ENCODE measurements at regions not wholly inside any gene's neighbourhood (a gene's known extent, or its start where the extent isn't known, plus 50 kb on each side); places are given as distances from the start of the nearest gene placed in this dataset.

GRCh38 chr22:47801541-47802245 lies 1039.2 kb downstream of the TBC1D22A start:
- ATAC-seq: no peak
- TF ChIP-seq GLIS3 (CRISPR knock-in tag; IDR thresholded peaks at IDR 0.05) (no peak), PPARA (CRISPR knock-in tag; IDR thresholded peaks at IDR 0.05; ENCODE audit: borderline replicate concordance) (no peak), ZNF565 (CRISPR knock-in tag; conservative IDR thresholded peaks at IDR 0.05; ENCODE audit: low read depth) (no peak), OSR1 (CRISPR knock-in tag; IDR thresholded peaks at IDR 0.05) (no peak), PATZ1 (CRISPR knock-in tag; IDR thresholded peaks at IDR 0.05; ENCODE audit: borderline replicate concordance) (no peak), ISL1 (CRISPR knock-in tag; IDR thresholded peaks at IDR 0.05) (no peak), ARNTL (CRISPR knock-in tag; IDR thresholded peaks at IDR 0.05; ENCODE audit: borderline replicate concordance, low read depth) (no peak), ZNF8 (CRISPR knock-in tag; IDR thresholded peaks at IDR 0.05) (no peak), SNAI2 (CRISPR knock-in tag; IDR thresholded peaks at IDR 0.05) (no peak), ZFP30 (CRISPR knock-in tag; IDR thresholded peaks at IDR 0.05) (no peak), ZC3H10 (CRISPR knock-in tag; IDR thresholded peaks at IDR 0.05) (no peak), TOX (CRISPR knock-in tag; IDR thresholded peaks at IDR 0.05; ENCODE audit: borderline replicate concordance) (no peak), ESRRG (CRISPR knock-in tag; IDR thresholded peaks at IDR 0.05) (no peak), BACH2 (CRISPR knock-in tag; IDR thresholded peaks at IDR 0.05; ENCODE audit: borderline replicate concordance) (no peak), TCF4 (CRISPR knock-in tag; IDR thresholded peaks at IDR 0.05; ENCODE audit: borderline replicate concordance) (no peak), CSDC2 (CRISPR knock-in tag; IDR thresholded peaks at IDR 0.05) (no peak)
- TF ChIP-seq, protein P1, sequence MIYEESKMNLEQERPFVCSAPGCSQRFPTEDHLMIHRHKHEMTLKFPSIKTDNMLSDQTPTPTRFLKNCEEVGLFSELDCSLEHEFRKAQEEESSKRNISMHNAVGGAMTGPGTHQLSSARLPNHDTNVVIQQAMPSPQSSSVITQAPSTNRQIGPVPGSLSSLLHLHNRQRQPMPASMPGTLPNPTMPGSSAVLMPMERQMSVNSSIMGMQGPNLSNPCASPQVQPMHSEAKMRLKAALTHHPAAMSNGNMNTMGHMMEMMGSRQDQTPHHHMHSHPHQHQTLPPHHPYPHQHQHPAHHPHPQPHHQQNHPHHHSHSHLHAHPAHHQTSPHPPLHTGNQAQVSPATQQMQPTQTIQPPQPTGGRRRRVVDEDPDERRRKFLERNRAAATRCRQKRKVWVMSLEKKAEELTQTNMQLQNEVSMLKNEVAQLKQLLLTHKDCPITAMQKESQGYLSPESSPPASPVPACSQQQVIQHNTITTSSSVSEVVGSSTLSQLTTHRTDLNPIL (CRISPR knock-in tag; IDR thresholded peaks at IDR 0.05; ENCODE audit: low read depth): no peak
- TF ChIP-seq, protein P2, sequence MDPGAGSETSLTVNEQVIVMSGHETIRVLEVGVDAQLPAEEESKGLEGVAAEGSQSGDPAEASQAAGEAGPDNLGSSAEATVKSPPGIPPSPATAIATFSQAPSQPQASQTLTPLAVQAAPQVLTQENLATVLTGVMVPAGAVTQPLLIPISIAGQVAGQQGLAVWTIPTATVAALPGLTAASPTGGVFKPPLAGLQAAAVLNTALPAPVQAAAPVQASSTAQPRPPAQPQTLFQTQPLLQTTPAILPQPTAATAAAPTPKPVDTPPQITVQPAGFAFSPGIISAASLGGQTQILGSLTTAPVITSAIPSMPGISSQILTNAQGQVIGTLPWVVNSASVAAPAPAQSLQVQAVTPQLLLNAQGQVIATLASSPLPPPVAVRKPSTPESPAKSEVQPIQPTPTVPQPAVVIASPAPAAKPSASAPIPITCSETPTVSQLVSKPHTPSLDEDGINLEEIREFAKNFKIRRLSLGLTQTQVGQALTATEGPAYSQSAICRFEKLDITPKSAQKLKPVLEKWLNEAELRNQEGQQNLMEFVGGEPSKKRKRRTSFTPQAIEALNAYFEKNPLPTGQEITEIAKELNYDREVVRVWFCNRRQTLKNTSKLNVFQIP (CRISPR knock-in tag; IDR thresholded peaks at IDR 0.05; ENCODE audit: borderline replicate concordance, low read depth): no peak
- TF ChIP-seq, protein P3, sequence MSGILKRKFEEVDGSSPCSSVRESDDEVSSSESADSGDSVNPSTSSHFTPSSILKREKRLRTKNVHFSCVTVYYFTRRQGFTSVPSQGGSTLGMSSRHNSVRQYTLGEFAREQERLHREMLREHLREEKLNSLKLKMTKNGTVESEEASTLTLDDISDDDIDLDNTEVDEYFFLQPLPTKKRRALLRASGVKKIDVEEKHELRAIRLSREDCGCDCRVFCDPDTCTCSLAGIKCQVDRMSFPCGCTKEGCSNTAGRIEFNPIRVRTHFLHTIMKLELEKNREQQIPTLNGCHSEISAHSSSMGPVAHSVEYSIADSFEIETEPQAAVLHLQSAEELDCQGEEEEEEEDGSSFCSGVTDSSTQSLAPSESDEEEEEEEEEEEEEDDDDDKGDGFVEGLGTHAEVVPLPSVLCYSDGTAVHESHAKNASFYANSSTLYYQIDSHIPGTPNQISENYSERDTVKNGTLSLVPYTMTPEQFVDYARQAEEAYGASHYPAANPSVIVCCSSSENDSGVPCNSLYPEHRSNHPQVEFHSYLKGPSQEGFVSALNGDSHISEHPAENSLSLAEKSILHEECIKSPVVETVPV (CRISPR knock-in tag; IDR thresholded peaks at IDR 0.05): no peak

DNA sequence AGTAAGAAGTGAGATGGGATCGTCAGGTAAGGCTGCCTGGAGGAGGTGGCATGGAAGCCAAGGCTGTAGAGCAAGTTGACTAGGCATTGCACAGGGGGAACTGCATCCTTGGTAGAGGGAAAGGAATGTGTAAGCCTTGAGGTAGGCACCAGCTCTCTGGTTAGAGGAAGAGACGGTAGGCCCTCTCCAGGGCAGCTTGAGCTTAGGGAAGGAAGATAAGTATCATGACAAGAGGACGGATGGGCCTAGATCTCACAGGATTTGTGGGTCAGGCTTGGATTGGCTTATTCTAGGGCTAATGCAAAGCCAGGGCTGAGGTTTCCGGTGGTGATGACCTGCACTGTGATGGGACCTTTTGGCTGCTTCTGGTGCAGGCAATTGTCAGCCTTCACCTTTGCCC lies 1035.8 kb downstream of the TBC1D22A start:
- no peak for TF ChIP-seq ESRRG (CRISPR knock-in tag; IDR thresholded peaks at IDR 0.05)
- no peak for TF ChIP-seq ZFP30 (CRISPR knock-in tag; IDR thresholded peaks at IDR 0.05)
- TF ChIP-seq, protein P1 (CRISPR knock-in tag; IDR thresholded peaks at IDR 0.05; ENCODE audit: low read depth): no peak
- TF ChIP-seq, protein P3 (CRISPR knock-in tag; IDR thresholded peaks at IDR 0.05): no peak
- no peak for TF ChIP-seq ZNF565 (CRISPR knock-in tag; conservative IDR thresholded peaks at IDR 0.05; ENCODE audit: low read depth)
- no peak for TF ChIP-seq ZNF70 (CRISPR knock-in tag; IDR thresholded peaks at IDR 0.05)
- TF ChIP-seq PATZ1 (CRISPR knock-in tag; IDR thresholded peaks at IDR 0.05; ENCODE audit: borderline replicate concordance): no peak
- TF ChIP-seq TSHZ2 (CRISPR knock-in tag; IDR thresholded peaks at IDR 0.05): no peak
- TF ChIP-seq ISL1 (CRISPR knock-in tag; IDR thresholded peaks at IDR 0.05): no peak
- no peak for TF ChIP-seq ZNF8 (CRISPR knock-in tag; IDR thresholded peaks at IDR 0.05)
- no peak for TF ChIP-seq OSR1 (CRISPR knock-in tag; IDR thresholded peaks at IDR 0.05)
- no peak for TF ChIP-seq ZC3H10 (CRISPR knock-in tag; IDR thresholded peaks at IDR 0.05)
- TF ChIP-seq GLIS3 (CRISPR knock-in tag; IDR thresholded peaks at IDR 0.05): no peak
- TF ChIP-seq ARNTL (CRISPR knock-in tag; IDR thresholded peaks at IDR 0.05; ENCODE audit: borderline replicate concordance, low read depth): no peak
- no peak for TF ChIP-seq RARB (CRISPR knock-in tag; IDR thresholded peaks at IDR 0.05)
- no peak for ATAC-seq

Data from SK-N-SH treated with all-trans-retinoic acid at 6 μM for 48 hours (cell line).